Right atrium auricular region (tissue), 2 donors: ENCODE measurements at regions not wholly inside any gene's neighbourhood (a gene's known extent, or its start where the extent isn't known, plus 50 kb on each side); places are given as distances from the start of the nearest gene placed in this dataset.

Source experiments
- DNase-seq: peaks from one replicate; pipeline ENCODE4 v3.0.0-alpha.2; 2019; ENCODE audit warnings: low spot score
- H3K27ac ChIP-seq, 2 donors: fragments of 200-600 bp; sonication (generic); 1 replicate in 1 of 2; 2 replicates in 1 of 2; pipeline ENCODE4 v1.5.1; 2016 to 2019
- H3K27me3 ChIP-seq, 2 donors: fragments of 200-600 bp; sonication (generic); one replicate each; pipeline versions ENCODE4 v1.5.1 to v1.6.0; 2017 to 2019
- H3K36me3 ChIP-seq: fragments of 200-600 bp; sonication (generic); one replicate; pipeline ENCODE4 v1.5.1; 2016
- H3K4me1 ChIP-seq, 2 donors: fragments of 200-600 bp; sonication (generic); one replicate each; pipeline versions ENCODE4 v1.5.1 to v1.6.0; 2017 to 2019
- H3K4me3 ChIP-seq, 2 donors: fragments of 200-600 bp; sonication (generic); 1 replicate in 1 of 2; 2 replicates in 1 of 2; pipeline ENCODE4 v1.5.1; 2017 to 2019; ENCODE audit warnings: mild to moderate bottlenecking in 1 of 2, moderate library complexity in 1 of 2
- H3K9me3 ChIP-seq, 2 donors: fragments of 200-600 bp; sonication (generic); one replicate each; pipeline ENCODE4 v1.5.1; 2019
- TF ChIP-seq, protein P1 (sequence below), 2 donors: fragments of 200-600 bp; sonication (generic); IDR thresholded peaks; one replicate each; pipeline ENCODE4 v1.5.1; 2019; ENCODE audit warnings: antibody characterized with exemption in 2 of 2

DNA sequence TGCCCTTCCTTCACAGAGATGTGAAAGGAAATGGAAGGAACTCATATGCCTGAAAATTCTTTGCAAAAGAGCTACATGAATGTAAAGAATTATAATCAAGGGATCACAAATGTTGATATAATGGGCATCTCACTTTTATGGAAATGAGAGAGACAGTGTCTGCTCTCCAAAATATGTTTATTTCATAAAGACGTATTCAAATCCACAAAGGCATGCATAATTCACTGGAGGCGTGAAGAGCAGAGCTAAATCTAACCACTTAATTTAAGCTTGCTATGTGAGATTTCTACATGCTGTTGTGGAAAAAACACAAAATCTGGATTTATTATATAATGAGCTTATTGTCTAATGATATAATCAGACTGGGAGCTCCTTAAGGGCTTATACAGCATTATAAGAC, 469.1 kb downstream of the RAP2B start:
- Histone ChIP-seq H3K4me1 (no peaks in the 10 kb centered on the region), H3K27me3 (no peaks in the 10 kb centered on the region), H3K36me3 (no peaks in the 10 kb centered on the region), H3K27ac (no peak overlapping the region), H3K9me3 (no peaks in the 10 kb centered on the region), H3K4me3 (no peak overlapping the region)
- no peak for DNase-seq
- TF ChIP-seq, protein P1, sequence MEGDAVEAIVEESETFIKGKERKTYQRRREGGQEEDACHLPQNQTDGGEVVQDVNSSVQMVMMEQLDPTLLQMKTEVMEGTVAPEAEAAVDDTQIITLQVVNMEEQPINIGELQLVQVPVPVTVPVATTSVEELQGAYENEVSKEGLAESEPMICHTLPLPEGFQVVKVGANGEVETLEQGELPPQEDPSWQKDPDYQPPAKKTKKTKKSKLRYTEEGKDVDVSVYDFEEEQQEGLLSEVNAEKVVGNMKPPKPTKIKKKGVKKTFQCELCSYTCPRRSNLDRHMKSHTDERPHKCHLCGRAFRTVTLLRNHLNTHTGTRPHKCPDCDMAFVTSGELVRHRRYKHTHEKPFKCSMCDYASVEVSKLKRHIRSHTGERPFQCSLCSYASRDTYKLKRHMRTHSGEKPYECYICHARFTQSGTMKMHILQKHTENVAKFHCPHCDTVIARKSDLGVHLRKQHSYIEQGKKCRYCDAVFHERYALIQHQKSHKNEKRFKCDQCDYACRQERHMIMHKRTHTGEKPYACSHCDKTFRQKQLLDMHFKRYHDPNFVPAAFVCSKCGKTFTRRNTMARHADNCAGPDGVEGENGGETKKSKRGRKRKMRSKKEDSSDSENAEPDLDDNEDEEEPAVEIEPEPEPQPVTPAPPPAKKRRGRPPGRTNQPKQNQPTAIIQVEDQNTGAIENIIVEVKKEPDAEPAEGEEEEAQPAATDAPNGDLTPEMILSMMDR (IDR thresholded peaks at IDR 0.05): no peak

DNA sequence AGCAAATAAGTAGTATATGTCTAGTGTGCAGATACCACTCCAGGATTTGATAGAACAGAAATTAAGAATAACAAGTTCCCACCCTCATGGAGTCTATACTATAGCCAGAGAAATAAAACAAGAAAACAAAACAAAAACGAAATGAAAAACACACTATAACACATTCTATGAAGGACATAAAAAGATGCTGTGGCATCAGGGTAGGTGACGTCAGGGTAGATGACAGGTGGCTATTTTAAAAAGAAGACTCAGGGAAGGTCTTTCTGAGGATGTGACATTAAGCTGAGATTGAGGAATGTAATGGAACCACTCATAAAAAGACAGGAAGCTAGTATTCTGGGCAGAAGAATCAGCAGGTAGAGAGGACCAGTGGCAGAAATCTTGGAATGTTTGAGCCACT, 469.6 kb downstream of the RAP2B start:
- Histone ChIP-seq H3K4me3 (no peak overlapping the region), H3K4me1 (no peaks in the 10 kb centered on the region), H3K27ac (no peak overlapping the region), H3K9me3 (no peaks in the 10 kb centered on the region), H3K27me3 (no peaks in the 10 kb centered on the region), H3K36me3 (no peaks in the 10 kb centered on the region)
- no peak for DNase-seq
- TF ChIP-seq, protein P1 (IDR thresholded peaks at IDR 0.05): no peak

DNA sequence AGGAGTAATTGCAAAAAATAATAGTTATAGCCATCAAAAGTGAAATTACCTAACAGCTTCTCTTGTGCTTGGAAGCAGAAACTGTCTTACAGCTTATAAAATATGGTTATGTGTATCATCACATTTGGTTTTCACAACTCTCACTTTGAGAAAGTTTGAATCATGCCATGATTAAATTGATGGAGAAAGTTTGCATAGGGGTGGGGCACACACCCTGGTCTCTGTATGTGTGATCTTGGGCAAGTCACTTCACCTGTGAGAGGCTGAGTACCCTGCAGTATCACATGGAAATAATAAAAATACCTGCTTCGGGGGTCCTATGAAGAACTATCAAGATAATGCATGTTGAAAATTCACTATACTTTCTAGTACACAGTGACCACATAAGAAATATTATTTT, 471.4 kb downstream of the RAP2B start:
- DNase-seq: no peak
- Histone ChIP-seq H3K36me3 (no peaks in the 10 kb centered on the region), H3K27me3 (no peaks in the 10 kb centered on the region), H3K4me1 (no peaks in the 10 kb centered on the region), H3K4me3 (no peak overlapping the region), H3K27ac (no peak overlapping the region), H3K9me3 (no peaks in the 10 kb centered on the region)
- TF ChIP-seq, protein P1 (IDR thresholded peaks at IDR 0.05): no peak

DNA sequence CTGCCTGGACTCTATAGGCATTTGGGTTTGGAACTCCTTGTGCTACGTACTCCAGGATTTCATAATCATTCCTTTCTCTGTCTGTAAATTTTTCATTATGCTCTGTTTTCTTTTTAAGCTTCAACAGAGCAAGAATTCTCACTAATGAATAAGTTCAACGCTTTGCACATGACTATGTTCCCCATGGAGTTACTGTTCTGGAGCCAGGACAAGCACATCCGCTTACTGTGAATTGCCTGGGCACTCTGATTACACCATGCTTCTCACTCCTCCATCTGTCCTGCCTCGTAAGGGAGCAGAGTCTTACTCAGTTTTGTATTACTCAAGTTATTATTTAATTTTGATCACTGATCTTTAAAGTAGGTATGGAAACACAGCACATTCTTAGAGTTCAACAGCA, 472.7 kb downstream of the RAP2B start:
- no peak for DNase-seq
- H3K9me3 ChIP-seq: no peaks in the 10 kb centered on the region
- H3K36me3 ChIP-seq: no peaks in the 10 kb centered on the region
- no peak overlapping the region for H3K27ac ChIP-seq
- TF ChIP-seq, protein P1 (IDR thresholded peaks at IDR 0.05): no peak
- H3K27me3 ChIP-seq: no peaks in the 10 kb centered on the region
- no peaks in the 10 kb centered on the region for H3K4me1 ChIP-seq
- H3K4me3 ChIP-seq: no peak overlapping the region

DNA sequence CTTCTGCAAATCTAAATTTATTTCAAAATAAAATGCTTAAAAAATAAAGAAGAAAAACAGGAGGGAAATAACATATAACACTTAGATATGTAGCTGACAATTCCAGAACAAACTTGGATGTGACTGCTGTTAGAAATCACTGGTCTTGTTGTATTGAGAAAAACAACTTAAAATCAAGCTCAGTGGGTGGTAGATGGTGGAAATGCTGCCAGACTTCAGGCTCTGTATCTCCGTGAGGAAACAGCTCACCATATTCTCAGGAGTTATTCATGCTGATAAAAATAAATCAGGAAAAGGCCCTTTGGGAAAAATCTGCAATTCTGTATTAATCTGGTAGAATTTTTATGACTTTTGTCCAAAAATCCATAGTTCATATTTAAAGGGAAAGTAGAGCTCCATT, 477.6 kb downstream of the RAP2B start:
- H3K36me3 ChIP-seq: no peaks in the 10 kb centered on the region
- no peaks in the 10 kb centered on the region for H3K27me3 ChIP-seq
- H3K27ac ChIP-seq: no peak overlapping the region
- TF ChIP-seq, protein P1 (IDR thresholded peaks at IDR 0.05): no peak
- no peak for DNase-seq
- H3K4me1 ChIP-seq: no peaks in the 10 kb centered on the region
- no peak overlapping the region for H3K4me3 ChIP-seq
- H3K9me3 ChIP-seq: no peaks in the 10 kb centered on the region
